ENCODE measurements at regions not wholly inside any gene's neighbourhood (a gene's known extent, or its start where the extent isn't known, plus 50 kb on each side); places are given as distances from the start of the nearest gene placed in this dataset.
"Not testable (repeated sequence)": the region's sequence is repeated elsewhere in the genome, so short reads cannot be mapped to it uniquely, and the experiment has no call there.

DNA sequence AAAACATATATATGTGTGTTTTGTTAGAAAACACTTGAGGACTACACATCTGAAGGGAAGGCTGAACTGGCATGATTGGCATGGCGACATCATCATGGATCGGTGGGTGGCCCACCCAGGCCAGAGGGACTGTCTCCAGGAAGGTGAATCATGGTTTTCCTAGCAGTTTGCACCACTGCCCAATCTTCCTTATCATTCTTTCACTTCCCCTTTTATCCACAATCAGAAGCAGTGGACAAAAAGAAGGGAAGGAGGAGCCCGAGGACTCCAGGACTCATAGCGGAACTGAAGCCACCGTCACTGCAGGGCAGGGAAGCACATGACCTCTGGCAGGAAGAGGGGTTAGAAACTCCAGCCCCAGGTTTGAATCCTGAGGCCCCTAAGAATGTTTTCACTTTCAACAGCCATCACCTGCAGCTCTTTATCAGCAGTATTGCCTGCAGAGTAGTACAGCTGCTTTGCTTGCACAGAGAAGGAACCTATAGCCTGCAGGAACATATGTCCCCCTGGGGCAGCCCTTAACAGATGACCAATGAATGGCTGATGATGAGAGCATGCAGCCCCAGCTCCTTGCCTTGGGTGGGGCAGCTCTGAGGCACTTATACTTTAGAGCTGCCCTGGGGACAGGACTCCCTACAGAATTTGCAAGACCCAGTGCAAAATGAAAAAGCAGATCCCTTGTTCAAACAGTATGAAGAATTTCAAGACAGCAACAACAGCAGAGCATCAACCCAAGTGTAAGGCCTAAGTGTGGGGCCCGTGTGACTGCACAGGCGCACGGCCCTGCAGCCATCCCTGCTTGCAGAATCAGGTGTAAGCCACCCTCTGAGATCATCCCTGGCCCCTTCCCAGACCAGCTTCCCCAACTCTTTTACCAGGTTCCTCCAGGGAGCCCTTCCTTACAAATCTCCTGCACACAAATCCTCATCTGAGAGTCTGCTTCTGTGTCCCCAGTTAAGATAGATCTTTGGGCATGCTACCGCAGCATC is 241.8 kb upstream of the IRF2BP2 start:
- no peak overlapping the region for H3K27ac ChIP-seq (ENCODE audit: low read depth, low read length)
- H3K4me3 ChIP-seq (ENCODE audit: low read depth, low read length), result no peak overlapping the region
- WGBS (ENCODE audit: insufficient coverage), result 94% methylated on average over 6 of the region's 9 CpGs
- no peaks in the 10 kb centered on the region for H3K36me3 ChIP-seq (ENCODE audit: control insufficient read depth, insufficient read depth, low read length)
- no peak for DNase-seq (ENCODE audit: low read depth in 4 of 6, low spot score in 6 of 6)
- H3K9me3 ChIP-seq (ENCODE audit: control insufficient read depth, insufficient read depth, low read length), result no peaks in the 10 kb centered on the region
- no peaks in the 10 kb centered on the region for H3K27me3 ChIP-seq (ENCODE audit: control insufficient read depth, insufficient read depth, low read length)
- peaks cover 14% of the 10 kb centered on the region for H3K4me1 ChIP-seq (ENCODE audit: control insufficient read depth, insufficient read depth, low read length)

DNA sequence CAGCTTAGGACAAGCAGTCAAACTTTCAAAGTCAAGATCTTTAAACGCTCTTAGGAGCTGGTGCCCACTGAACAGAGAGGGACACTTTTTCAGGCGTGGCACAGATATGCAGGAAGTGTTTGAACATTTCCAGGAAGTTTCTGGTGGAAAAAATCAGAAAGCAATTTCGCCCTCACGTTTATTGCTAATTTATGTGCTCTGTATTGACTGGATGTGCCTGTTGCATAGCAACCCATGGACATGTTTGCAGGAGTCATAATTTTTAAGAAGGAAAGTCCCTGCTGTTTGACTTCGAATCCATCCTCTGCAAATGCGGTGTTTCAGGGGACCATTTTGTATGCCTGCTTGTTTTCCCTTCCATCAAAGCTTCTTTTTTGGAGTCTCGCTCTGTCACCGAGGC is 239.9 kb upstream of the IRF2BP2 start:
- no peaks in the 10 kb centered on the region for H3K9me3 ChIP-seq (ENCODE audit: control insufficient read depth, insufficient read depth, low read length)
- WGBS (ENCODE audit: insufficient coverage), result 68% methylated on average over 8 of the region's 8 CpGs
- no peak overlapping the region for H3K4me3 ChIP-seq (ENCODE audit: low read depth, low read length)
- H3K4me1 ChIP-seq (ENCODE audit: control insufficient read depth, insufficient read depth, low read length), result peaks cover 12% of the 10 kb centered on the region
- no peaks in the 10 kb centered on the region for H3K36me3 ChIP-seq (ENCODE audit: control insufficient read depth, insufficient read depth, low read length)
- DNase-seq (ENCODE audit: low read depth in 4 of 6, low spot score in 6 of 6), result peak in 1 of 6 donors; percentile 39
- no peaks in the 10 kb centered on the region for H3K27me3 ChIP-seq (ENCODE audit: control insufficient read depth, insufficient read depth, low read length)
- H3K27ac ChIP-seq (ENCODE audit: low read depth, low read length), result no peak overlapping the region

DNA sequence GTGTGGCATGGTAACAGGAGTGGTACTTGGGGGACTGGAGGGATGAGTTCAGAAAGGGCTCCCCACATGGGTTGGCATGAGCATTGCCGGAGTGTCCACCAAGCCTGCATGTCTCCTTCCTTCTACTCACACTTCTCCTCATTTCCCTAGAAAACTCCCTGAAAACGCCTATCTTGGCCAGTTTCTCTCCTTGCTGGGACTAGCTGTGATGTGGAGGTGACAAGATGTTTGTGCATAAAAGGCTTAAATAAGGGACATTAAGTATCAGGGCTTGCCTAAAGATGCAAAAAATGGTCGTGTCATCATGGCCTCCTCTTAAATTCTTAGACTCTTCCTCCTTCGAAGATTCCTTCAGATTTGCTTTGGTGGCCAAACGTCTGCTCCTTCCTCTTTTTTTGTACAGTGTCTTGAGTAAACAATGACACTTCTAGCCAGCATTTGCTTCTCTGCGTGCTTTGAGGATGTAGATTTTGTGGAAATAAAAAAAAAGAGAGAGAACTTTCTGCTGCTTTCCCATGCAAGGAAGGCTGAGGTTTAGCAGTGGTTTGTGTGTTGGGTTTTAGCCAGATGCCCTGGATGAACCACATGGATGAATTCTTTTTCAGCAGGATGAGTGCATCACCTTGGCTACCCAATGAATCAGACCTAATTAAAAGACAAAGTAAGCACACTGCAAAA is 239.1 kb upstream of the IRF2BP2 start:
- Histone ChIP-seq H3K4me1 (ENCODE audit: control insufficient read depth, insufficient read depth, low read length) (peaks cover 9% of the 10 kb centered on the region), H3K27me3 (ENCODE audit: control insufficient read depth, insufficient read depth, low read length) (no peaks in the 10 kb centered on the region), H3K27ac (ENCODE audit: low read depth, low read length) (no peak overlapping the region), H3K9me3 (ENCODE audit: control insufficient read depth, insufficient read depth, low read length) (no peaks in the 10 kb centered on the region), H3K4me3 (ENCODE audit: low read depth, low read length) (no peak overlapping the region), H3K36me3 (ENCODE audit: control insufficient read depth, insufficient read depth, low read length) (no peaks in the 10 kb centered on the region)
- no peak for DNase-seq (ENCODE audit: low read depth in 4 of 6, low spot score in 6 of 6)
- 79% methylated on average over 2 of the region's 6 CpGs for WGBS (ENCODE audit: insufficient coverage)

DNA sequence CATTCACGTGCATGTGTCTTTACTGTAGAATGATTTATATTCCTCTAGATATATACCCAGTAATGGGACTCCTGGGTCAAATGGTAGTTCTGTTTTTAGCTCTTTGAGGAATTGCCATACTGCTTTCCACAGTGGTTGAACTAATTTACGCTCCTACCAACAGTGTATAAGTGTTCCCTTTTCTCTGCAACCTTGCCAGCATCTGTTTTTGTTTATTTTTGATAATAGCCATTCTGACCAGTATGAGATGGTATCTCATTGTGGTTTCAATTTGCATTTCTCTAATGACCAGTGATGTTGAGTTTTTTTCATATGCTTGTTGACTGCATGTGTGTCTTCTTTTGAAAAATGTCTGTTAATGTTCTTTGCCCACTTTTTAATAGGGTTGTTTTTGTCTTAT is 236.8 kb upstream of the IRF2BP2 start:
- no CpG with 5 or more reads among the region's 2 CpGs for WGBS (ENCODE audit: insufficient coverage)
- not testable (repeated sequence) for H3K27me3 ChIP-seq (ENCODE audit: control insufficient read depth, insufficient read depth, low read length); H3K9me3 ChIP-seq (ENCODE audit: control insufficient read depth, insufficient read depth, low read length); H3K27ac ChIP-seq (ENCODE audit: low read depth, low read length); H3K36me3 ChIP-seq (ENCODE audit: control insufficient read depth, insufficient read depth, low read length); H3K4me3 ChIP-seq (ENCODE audit: low read depth, low read length); DNase-seq (ENCODE audit: low read depth in 4 of 6, low spot score in 6 of 6)
- H3K4me1 ChIP-seq (ENCODE audit: control insufficient read depth, insufficient read depth, low read length), result peaks cover 12% of the 10 kb centered on the region

DNA sequence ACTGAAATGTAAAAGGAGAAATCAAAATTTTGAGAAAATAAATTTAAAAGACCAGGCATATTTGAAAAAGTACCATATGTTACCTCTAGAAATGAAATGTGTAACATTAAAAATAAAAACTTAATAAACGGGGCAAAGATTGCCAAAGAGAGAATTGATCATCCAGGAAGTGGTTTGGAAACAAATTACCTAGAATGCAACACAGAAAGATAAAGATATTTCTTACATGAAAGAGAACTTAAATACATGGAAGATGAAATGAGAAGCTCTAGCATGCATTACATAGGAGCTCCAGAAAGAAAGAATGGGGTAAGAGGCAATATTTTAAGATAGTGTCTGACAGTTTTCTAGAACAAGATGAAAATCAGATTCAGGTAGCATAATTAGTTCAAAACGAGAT is 235.9 kb upstream of the IRF2BP2 start:
- H3K4me1 ChIP-seq (ENCODE audit: control insufficient read depth, insufficient read depth, low read length), result peaks cover 6% of the 10 kb centered on the region
- no peak overlapping the region for H3K27ac ChIP-seq (ENCODE audit: low read depth, low read length)
- DNase-seq (ENCODE audit: low read depth in 4 of 6, low spot score in 6 of 6), result no peak
- H3K4me3 ChIP-seq (ENCODE audit: low read depth, low read length), result no peak overlapping the region
- H3K9me3 ChIP-seq (ENCODE audit: control insufficient read depth, insufficient read depth, low read length), result no peaks in the 10 kb centered on the region
- no peaks in the 10 kb centered on the region for H3K36me3 ChIP-seq (ENCODE audit: control insufficient read depth, insufficient read depth, low read length)
- H3K27me3 ChIP-seq (ENCODE audit: control insufficient read depth, insufficient read depth, low read length), result no peaks in the 10 kb centered on the region
- no CpG with 5 or more reads among the region's 2 CpGs for WGBS (ENCODE audit: insufficient coverage)

DNA sequence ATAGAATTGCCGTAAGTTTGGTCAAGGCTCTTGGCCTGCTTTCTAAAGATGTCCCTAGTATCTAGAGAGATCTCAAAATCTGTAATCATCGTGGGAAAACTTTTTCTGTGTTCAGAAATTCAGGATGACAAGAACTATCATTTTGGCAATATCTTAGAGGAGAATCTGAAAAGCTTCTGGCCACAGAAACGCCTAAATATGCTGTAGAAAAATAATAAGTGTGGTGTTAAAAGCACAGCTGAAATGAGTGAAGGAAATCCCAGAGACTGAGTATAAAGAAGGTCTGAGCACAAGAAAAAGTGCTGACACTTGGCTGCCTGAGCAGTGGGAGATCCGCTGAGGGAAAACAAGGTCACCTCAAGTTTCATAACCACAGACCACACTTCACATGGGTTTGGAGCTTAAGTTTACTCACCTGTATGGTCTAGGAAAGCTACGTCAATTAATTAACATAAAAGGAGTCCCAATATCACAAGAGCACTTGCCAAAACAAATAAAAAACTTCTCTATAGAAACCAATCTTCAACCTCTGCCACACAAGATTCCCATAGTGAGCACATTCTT is 235.2 kb upstream of the IRF2BP2 start:
- H3K4me1 ChIP-seq (ENCODE audit: control insufficient read depth, insufficient read depth, low read length), result peaks cover 6% of the 10 kb centered on the region
- WGBS (ENCODE audit: insufficient coverage), result 83% methylated on average over 3 of the region's 5 CpGs
- H3K4me3 ChIP-seq (ENCODE audit: low read depth, low read length), result no peak overlapping the region
- H3K27ac ChIP-seq (ENCODE audit: low read depth, low read length), result peak overlapping the region; percentile 57
- H3K27me3 ChIP-seq (ENCODE audit: control insufficient read depth, insufficient read depth, low read length), result no peaks in the 10 kb centered on the region
- no peak for DNase-seq (ENCODE audit: low read depth in 4 of 6, low spot score in 6 of 6)
- H3K9me3 ChIP-seq (ENCODE audit: control insufficient read depth, insufficient read depth, low read length), result no peaks in the 10 kb centered on the region
- no peaks in the 10 kb centered on the region for H3K36me3 ChIP-seq (ENCODE audit: control insufficient read depth, insufficient read depth, low read length)

DNA sequence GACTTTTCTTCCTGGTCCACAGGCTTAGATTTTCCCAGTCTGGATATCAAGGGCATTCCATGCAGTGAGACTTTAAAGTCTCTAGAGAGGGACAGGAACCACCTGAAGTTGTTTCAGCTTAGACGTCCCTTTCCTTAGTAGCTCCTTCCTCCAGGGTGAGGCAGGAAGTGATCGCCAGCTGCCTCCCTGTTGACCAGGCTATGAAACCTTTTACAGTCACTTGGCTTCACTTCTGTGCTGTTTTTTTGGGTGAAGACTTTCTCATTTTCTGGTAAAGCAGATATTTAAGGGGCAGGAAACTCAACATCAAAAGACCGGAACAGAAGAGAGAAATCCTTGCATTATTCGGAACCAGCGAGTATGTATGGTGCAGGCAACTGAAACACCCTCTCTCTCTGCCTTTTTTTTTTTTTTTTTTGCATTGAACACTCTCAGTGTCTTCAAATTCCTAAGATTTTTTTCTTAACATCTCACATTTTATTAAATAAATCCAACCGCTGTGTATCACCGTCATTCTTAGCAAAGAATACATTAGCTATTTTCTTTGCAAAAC is 234.6 kb upstream of the IRF2BP2 start:
- no peak overlapping the region for H3K4me3 ChIP-seq (ENCODE audit: low read depth, low read length)
- WGBS (ENCODE audit: insufficient coverage), result no CpG with 5 or more reads among the region's 7 CpGs
- H3K9me3 ChIP-seq (ENCODE audit: control insufficient read depth, insufficient read depth, low read length), result no peaks in the 10 kb centered on the region
- H3K27me3 ChIP-seq (ENCODE audit: control insufficient read depth, insufficient read depth, low read length), result no peaks in the 10 kb centered on the region
- no peak for DNase-seq (ENCODE audit: low read depth in 4 of 6, low spot score in 6 of 6)
- no peak overlapping the region for H3K27ac ChIP-seq (ENCODE audit: low read depth, low read length)
- peaks cover 6% of the 10 kb centered on the region for H3K4me1 ChIP-seq (ENCODE audit: control insufficient read depth, insufficient read depth, low read length)
- H3K36me3 ChIP-seq (ENCODE audit: control insufficient read depth, insufficient read depth, low read length), result no peaks in the 10 kb centered on the region

DNA sequence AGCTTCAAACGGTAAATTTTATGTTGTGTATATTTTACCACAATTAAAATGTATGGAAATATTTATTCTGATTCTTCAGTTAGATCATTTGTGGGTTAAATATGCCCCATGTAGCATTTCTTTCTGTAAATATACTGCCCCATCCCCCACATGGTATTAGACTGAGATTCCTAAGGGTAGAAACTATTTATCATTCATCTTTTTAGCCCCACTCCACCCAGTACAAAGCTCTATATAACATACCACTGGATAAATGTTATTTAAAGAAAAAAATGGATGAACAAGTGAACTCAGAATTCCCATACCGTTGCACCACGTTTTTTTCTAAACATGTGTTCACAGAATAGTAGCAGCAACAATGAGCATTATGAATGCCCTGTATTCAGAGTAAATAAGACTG is 234.0 kb upstream of the IRF2BP2 start:
- Histone ChIP-seq H3K27ac (ENCODE audit: low read depth, low read length) (no peak overlapping the region), H3K36me3 (ENCODE audit: control insufficient read depth, insufficient read depth, low read length) (no peaks in the 10 kb centered on the region), H3K9me3 (ENCODE audit: control insufficient read depth, insufficient read depth, low read length) (no peaks in the 10 kb centered on the region), H3K4me1 (ENCODE audit: control insufficient read depth, insufficient read depth, low read length) (peaks cover 6% of the 10 kb centered on the region), H3K27me3 (ENCODE audit: control insufficient read depth, insufficient read depth, low read length) (no peaks in the 10 kb centered on the region), H3K4me3 (ENCODE audit: low read depth, low read length) (no peak overlapping the region)
- no peak for DNase-seq (ENCODE audit: low read depth in 4 of 6, low spot score in 6 of 6)
- no CpG with 5 or more reads among the region's 3 CpGs for WGBS (ENCODE audit: insufficient coverage)

DNA sequence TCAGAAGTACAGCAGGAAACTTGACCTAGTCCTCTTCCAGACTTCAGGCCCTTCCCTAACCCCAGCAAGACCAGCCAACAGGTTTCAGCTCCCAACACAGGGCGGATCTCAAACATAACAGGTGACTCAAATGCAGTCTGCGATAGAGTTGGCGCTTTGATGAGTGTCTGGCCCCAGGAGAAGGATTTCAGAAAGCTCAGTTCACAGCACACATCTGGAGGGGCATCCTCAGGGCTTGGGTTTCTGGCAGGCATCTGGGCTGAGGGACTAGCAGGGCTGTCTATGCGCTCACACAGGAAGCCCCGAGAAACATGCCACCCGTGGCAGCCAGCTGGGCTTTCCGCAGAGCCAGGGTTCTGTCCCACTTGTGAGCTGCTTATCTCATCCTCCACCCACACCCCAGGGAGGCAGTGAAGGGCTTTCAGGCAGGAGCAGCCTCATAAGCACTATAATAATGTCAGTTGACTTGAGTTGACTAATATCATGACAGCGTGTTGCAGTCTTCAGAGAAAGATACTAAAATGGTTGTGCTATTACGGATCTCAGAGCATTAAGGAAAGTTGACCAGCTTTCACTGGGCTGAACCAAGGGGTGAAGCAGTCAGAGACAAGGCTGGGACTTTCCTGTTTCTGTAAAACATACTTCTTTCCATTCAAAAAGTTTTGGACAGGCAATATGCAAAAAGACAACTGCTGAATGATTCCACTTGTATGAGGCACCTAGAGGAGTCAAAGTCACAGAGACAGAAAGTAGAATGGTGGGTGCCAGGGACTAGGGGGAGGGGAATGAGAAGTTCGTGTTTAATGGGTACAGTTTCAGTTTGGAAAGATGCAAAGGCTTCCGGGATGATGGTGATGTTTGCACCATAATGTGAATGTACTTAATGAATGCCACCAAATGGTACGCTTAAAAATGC is 233.0 kb upstream of the IRF2BP2 start:
- DNase-seq (ENCODE audit: low read depth in 4 of 6, low spot score in 6 of 6), result no peak
- Histone ChIP-seq H3K36me3 (ENCODE audit: control insufficient read depth, insufficient read depth, low read length) (no peaks in the 10 kb centered on the region), H3K27me3 (ENCODE audit: control insufficient read depth, insufficient read depth, low read length) (no peaks in the 10 kb centered on the region), H3K4me1 (ENCODE audit: control insufficient read depth, insufficient read depth, low read length) (peaks cover 6% of the 10 kb centered on the region), H3K9me3 (ENCODE audit: control insufficient read depth, insufficient read depth, low read length) (no peaks in the 10 kb centered on the region), H3K27ac (ENCODE audit: low read depth, low read length) (no peak overlapping the region), H3K4me3 (ENCODE audit: low read depth, low read length) (no peak overlapping the region)
- WGBS (ENCODE audit: insufficient coverage), result 75% methylated on average over 8 of the region's 12 CpGs

All from spinal cord (tissue), 9 donors.